Choroid plexus epithelial cell (primary cell): ENCODE measurements at regions not wholly inside any gene's neighbourhood (a gene's known extent, or its start where the extent isn't known, plus 50 kb on each side); places are given as distances from the start of the nearest gene placed in this dataset.

ENCODE experiments used
- DNase-seq: peaks from one replicate; pipeline ENCODE4 v3.0.0-alpha.2; 2010; ENCODE audit warnings: low read depth
- H3K4me3 ChIP-seq: 2 replicates; pipeline ENCODE4 v1.5.1; 2011; ENCODE audit warnings: low read depth, mild to moderate bottlenecking, control low read depth, low read length, moderate library complexity
- CTCF ChIP-seq: conservative IDR thresholded peaks from 2 replicates; pipeline ENCODE4 v1.5.1; 2011; ENCODE audit warnings: low read depth, mild to moderate bottlenecking, control low read depth, inconsistent platforms, low read length, moderate library complexity

GRCh38 chr9:95586326-95586725 lies 69.6 kb upstream of the PTCH1 start:
- H3K4me3 ChIP-seq = no peak overlapping the region
- TF ChIP-seq CTCF = no peak
- DNase-seq = no peak

- no peak overlapping the region for H3K4me3 ChIP-seq
- no peak for TF ChIP-seq CTCF
- DNase-seq = no peak
Measured at GRCh38 chr9:95585824-95586223, 69.1 kb upstream of the PTCH1 start.

- no peak overlapping the region for H3K4me3 ChIP-seq
- no peak for DNase-seq
Measured at GRCh38 chr9:95584176-95584575, 67.4 kb upstream of the PTCH1 start.

GRCh38 chr9:95581900-95582299 lies 65.1 kb upstream of the PTCH1 start:
- no peak overlapping the region for H3K4me3 ChIP-seq
- TF ChIP-seq CTCF = no peak
- no peak for DNase-seq

More at GRCh38 chr9:95584176-95584575, 67.4 kb upstream of the PTCH1 start:
- TF ChIP-seq CTCF = no peak

GRCh38 chr9:95580812-95581761 lies 64.3 kb upstream of the PTCH1 start:
- no peak for DNase-seq
- no peak for TF ChIP-seq CTCF
- H3K4me3 ChIP-seq = no peak overlapping the region

- H3K4me3 ChIP-seq = no peak overlapping the region
- no peak for TF ChIP-seq CTCF
- DNase-seq = no peak
Measured at GRCh38 chr9:95574866-95575553, 58.2 kb upstream of the PTCH1 start.

- no peak overlapping the region for H3K4me3 ChIP-seq
- no peak for DNase-seq
- TF ChIP-seq CTCF = no peak
Measured at GRCh38 chr9:95574176-95574575, 57.4 kb upstream of the PTCH1 start.
